Activated CD4-positive, alpha-beta T cell treated with anti-CD3 and anti-CD28 coated beads, Interleukin-2, amount 50 U/mL, for 48 hours (primary cell): ENCODE measurements at regions not wholly inside any gene's neighbourhood (a gene's known extent, or its start where the extent isn't known, plus 50 kb on each side); places are given as distances from the start of the nearest gene placed in this dataset.
"Not testable (repeated sequence)": the region's sequence is repeated elsewhere in the genome, so short reads cannot be mapped to it uniquely, and the experiment has no call there.

Experiments
- DNase-seq, 2 experiments: peaks; one replicate each; pipeline ENCODE4 v3.0.0-alpha.2; 2020

DNA sequence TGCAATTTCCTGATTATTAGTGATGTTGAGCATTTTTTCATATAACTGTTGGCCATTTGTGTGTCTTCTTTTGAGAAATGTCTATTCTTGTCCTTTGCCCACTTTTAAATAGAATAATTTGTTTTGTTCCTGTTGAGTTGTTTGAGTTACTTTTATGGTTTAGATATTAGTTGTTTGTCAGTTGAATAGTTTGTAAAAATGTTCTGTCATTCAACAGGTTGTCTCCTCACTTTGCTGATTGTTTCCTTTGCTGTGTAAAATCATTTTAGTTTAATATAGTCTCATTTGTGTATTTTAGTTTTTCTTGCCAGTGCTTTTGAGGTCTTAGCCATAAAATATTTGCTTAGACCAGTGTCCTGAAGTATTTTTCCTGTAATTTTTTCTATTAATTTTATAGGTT, 181.8 kb upstream of the GLRA2 start:
- no peak for DNase-seq

DNA sequence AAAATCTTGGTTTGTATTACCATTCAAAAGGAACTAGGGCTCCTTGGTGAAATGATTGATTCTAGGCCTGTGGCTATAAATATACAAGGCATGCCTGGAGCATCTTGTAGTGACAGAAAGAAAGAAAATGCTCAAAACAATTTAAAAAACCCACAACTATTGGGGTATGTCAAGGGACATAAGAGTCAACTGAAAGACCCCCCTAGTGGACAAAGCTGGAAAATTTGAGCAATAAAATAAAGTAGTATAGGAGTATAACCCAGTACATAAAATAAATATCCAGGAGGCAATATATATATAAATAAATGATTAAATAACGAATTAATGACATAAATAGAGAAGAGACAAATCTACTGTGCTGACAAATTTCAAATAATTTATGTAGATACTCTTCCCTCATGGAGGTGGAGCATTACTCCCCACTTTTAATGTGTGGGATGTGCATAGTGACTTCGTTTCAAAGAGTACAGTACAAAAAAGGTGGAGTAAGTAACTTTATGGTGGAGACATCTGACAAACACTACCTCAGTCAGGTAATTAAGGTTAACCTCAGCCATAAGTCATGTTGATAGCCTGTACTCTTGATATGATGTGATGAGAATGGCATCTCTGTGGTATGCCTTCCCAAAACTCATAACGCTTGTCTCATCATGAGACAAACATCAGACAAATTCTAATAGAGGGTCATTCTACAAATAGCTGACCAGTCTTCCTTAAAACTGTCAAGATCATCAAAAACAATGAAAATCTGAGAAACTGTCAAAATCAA, 185.0 kb upstream of the GLRA2 start:
- no peak for DNase-seq

DNA sequence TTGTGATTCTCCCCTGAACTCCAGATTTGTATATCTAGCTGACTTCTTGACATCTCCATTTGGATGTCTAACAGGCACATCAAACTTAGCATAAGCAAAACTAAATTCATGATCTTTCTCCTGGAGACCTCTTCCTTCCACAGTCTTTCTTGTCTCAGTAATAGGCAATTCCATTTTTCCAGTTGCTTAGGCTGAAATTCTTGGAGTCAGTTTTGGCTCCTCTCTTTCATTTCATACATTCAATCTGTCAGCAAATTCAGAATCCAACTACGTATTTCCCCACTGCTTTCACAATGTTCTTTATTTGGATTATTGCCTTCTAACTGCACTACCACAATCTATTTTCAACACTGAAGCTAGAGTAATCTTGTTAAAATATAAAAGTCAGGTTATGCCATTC, 219.9 kb upstream of the GLRA2 start:
- DNase-seq: no peak

DNA sequence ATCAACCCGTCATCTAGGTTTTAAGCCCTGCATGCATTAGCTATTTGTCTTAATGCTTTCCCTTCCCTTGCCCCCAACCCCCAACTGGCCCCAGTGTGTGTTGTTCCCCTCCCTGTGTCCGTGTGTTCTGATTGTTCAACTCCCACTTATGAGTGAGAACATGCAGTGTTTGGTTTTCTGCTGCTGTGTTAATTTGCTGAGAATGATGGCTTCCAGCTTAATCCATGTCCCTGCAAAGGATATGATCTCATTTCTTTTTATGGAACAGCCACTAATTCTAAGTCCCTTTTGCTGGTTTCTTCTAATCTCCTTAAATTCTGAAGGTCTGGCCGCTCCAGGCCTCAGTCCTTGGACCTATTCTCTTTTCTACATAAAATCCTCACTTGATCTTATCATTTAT, 220.4 kb upstream of the GLRA2 start:
- DNase-seq: not testable (repeated sequence)

DNA sequence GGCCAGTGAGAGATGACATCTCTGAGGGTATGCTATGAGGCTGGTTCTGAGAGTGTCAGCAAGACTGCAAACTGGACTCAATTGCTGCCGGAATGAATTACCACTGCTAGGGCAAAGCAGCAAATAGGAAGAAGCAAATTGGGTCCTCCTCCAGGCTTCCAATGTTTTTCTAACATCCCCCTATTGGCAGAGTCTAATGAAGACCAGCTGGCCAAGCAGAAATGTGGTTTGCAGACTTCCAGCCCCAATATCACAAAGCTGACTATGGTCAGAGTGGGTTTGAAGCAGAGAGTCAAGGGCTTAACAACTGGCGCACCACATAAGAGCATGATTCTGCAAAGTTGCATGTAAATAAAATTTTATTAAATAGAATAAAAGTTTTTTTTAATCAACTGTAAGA, 225.4 kb upstream of the GLRA2 start:
- DNase-seq: no peak

DNA sequence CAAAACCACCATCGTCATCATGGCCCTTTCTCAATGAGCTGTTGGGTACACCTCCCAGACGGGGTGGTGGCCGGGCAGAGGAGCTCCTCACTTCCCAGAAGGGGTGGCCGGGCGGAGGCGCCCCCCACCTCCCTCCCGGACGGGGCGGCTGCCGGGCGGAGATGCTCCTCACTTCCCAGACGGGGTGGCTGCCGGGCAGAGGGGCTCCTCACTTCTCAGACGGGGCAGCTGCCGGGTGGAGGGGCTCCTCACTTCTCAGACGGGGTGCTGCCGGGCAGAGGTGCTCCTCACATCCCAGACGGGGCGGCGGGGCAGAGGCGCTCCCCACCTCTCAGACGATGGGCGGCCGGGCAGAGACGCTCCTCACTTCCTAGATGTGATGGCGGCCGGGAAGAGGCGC, 226.8 kb upstream of the GLRA2 start:
- DNase-seq: not testable (repeated sequence)

DNA sequence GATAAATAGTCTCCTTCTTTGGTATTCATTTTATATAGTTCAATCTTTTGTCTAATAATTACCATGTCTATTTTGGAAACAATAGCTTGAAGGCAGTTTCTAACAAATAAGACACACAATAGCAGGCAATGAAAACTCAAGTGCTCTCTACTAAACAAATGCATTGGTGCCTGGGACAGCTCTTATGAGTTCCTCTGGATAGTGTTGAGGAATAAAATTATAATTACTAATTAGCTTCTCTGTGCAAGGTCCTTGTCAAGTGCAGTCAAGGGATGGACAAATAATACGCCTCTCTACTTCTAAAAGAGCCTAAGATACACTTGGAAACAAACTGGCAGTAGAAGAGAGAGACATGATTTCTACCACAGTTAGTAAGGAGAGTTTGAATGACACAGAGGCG, 229.0 kb upstream of the GLRA2 start:
- no peak for DNase-seq

DNA sequence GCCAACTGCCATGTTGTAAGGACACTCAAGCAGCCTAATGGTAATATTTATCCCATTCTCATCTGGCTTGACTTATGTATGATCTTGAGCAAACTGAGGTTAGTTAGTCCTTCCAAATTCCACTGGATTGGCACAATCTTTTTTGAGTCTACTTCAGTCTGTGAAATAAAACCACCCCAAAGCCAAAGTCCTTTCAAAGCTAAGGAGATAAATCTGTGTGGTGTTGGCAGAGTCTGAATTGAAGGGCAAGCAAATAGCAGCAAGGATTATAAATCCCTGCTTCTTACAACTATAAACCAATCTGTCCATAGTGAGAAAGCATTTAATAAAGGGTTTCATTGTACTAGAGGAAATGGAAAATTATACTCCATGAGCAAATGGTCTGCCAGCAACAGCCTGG, 233.9 kb upstream of the GLRA2 start:
- DNase-seq: no peak

DNA sequence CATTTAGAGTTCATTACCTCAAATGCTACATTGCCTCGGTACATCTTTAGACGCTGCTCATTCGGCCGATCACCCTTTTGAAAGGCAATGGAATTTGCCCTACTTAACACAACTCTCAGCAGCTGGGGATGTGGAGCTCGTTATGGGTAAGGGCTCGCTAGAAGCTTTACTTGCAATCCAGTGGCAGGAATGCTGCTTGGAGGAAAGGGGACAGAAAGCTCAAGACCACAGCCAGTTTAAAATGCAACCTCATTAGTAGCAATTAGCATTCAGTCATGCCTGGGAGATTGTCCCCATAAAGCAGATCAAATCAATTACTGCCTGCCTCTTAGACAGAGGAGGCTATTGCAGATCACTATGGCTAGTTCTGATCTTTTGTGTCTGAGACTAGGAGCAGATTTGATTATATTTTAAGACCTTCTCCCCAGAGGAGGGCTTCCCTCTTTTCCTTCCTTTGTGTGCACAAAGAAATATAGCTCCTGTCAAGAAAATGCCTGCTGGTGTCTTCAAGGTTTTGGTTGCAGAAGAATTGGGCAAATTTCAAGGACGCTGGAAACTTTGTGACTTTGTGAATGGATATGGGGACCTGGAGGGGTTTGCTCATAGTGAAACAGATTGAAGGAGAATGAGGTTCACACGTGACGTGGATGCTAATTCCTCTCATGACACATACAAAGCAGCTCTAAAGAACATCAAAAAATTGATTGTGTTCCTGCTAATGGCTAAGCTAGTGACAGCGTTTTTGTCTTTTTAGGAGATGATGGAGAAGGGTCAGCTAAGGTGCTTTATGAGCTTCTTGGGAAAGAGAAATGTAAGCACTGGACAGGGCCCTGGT, 237.5 kb upstream of the GLRA2 start:
- DNase-seq: no peak

DNA sequence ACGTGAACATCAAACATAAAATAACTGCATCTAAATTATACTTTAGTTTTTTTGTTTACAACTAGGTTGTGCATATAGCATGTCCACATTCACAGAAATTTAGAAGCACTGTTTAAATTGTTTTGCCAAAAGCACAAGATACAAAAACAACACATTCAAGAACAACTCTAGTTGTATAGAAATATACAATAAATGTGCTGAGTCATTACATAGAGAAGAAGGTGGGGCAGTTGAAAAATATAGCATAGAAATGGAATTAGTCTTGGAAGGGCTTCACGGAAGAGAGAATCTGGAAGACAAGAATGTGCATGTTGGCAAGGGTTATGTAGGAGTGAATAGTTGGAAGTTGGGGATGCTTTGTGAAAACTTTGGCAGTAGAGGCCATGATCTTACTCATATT, 239.0 kb upstream of the GLRA2 start:
- no peak for DNase-seq

DNA sequence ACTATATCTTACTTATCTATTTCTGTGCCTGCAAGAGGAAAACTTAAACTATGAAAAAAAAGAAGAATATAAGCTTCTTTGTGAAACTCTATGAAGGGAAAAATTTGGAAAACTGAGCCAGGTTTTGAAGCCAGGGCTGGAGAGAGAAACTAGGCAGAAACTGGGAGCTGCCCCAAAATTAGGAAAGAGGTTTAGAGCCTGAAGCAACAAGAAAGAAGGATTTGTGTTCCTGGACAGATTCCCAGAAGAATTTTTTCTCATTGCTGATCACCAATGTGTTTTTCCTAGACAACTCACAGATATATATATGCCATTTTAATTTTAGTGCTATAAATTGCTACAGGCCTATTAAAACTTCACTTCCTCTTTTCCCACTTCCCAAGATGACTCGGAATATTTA, 245.0 kb upstream of the GEMIN8 start:
- DNase-seq: no peak

DNA sequence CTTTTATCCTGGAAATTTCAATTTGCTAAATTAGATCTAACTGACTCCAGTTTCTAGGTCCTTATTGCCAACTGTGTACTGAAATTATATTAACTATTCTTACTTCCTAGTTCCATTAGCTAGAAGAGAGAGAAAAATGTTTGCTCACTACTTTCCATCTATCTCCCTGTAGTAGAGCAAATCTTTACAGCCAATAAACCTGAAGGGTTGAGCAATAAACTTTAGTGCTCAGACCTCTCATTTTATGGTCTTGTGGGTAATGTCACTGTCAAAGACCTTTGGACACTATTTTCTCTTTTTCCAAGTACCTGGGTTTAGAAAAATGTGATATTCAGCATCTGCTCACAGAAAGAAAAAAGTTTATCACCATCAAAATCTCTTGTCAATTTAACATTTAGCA, 237.5 kb upstream of the GEMIN8 start:
- no peak for DNase-seq

DNA sequence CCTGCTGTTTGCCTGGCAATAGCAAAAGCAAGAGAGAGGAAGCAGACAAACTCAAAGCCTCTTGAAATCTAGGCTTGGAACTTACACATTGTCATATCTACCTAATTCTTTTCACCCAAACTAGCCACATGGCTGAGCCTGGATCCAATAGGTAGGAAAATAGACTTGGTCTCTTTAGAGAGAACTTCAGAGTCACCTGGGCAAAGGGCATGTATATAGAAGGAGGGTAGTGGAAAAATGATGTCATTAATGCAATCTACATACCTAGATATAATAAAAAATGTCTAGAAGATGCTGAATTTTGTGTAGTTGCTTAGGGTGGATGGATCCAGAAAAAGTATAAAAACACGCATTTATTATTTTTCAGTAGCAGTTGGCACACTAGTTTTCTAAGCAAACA, 237.0 kb upstream of the GEMIN8 start:
- no peak for DNase-seq

DNA sequence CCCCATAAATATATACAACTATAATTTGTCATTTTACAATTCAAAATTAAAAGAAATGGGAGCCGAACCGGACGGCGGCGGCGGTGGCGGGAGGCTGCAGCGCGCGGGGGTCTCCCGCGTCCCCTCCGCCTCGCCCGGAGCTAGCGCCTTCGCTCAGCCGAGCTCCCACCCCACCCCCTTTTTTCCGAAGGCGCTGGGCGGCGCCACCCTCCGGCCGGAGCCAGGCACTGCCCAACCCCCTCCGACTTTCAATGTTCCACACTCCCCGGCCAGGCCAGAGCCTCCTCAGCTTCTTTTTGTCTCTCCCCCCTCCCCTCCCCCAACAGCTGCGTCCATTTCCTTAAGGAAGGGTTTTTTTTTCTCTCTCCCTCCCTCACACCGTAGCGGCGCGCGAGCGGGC, 214.1 kb upstream of the GEMIN8 start:
- no peak for DNase-seq

DNA sequence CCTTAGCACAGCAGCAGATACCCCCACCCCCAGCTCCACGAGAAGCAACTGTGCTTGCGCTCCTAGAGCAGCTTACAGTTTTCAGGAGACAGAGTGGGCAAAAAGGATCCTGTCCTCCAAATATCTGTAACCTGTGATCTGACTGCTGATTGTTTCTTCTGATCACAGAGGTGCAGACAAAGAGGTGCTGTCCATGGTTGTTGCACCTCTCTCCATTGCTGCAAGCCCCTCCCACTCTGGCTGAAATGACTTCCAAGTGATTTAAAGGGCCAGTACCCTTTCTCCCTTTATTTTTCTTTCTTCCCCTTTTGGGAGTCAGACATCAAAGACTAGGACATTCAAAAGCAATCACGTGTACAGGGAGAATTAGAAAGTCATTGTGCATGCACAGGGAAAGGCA, 205.3 kb upstream of the GEMIN8 start:
- no peak for DNase-seq

DNA sequence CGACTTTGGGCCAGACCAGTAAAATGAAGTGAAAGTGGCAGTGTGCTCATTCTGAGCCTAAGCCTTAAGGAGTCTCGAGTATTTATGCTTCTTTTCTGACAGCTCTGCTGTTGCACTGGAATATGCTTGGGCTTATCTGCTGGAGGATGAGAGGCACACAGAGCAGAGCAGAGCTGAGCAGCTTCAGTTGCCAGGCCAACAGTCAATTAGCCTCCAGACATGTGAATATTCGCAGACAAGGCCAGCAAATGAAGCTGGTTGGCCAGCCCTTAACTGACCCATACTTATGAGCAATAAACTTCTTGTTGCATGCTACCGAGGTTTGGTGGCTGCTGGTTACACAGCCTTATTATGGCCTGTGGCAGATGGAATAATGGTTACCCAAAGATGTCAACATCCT, 203.0 kb upstream of the GEMIN8 start:
- no peak for DNase-seq

DNA sequence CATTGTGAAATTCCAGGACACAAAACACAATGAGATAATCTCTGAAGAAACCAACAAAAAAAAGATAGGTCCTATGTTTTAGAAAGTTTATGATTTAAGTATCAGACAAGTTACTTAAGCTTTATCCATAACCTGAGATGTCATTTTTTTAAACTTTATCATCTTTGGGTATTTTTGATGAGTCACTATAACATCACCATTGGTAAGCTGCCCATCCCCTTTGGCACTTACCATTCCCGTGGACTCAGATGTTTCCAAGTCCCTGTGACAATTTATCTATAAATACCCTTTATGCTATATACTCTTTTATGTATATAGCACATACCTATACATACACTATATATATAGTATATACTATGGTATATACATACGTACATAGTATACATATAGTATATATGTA, 198.9 kb upstream of the GEMIN8 start:
- DNase-seq: no peak

DNA sequence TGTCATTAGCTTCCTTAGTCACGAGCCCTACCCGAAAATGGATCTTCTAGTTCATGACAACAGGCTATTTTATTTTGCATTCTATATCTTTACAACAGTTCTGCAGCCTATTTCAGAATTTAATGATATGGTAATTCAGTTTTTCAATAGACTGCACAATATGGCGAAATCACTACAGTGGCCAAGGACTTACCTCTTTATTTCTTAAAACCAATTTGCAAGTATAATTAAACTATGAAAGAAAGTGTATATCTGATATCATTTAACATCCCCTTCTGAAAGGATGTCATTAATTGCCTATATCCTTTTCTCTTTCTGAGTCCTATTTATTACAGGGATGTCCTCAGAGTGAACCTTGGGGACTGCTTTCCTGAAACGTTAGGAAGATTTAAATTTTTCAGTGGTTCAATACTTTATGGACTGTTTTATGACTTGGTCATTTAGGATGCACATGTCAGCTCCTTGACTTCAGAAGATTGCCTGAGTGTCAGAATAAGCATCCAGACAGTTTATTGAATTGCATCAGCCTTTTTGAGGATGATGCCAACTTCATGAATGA, 190.8 kb upstream of the GEMIN8 start:
- no peak for DNase-seq

DNA sequence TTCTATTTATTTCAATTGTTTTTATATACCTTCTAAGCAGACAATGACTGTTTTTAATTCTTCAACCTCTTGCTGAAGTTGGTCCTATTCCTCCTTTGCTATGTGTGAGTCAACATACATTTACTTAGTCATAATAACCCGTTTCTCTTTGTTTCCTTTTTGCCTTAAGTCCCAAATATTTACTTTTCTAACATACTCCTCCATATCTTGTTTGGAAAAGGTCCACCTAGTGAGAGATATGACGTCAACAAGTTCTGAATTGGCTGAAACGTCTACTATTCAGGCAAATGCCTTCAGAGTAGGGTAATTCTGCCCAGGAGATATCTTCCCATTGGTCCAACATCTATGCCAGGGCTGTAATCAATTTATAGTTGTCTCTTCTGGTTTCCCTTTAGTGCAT, 179.3 kb upstream of the GEMIN8 start:
- DNase-seq: no peak

DNA sequence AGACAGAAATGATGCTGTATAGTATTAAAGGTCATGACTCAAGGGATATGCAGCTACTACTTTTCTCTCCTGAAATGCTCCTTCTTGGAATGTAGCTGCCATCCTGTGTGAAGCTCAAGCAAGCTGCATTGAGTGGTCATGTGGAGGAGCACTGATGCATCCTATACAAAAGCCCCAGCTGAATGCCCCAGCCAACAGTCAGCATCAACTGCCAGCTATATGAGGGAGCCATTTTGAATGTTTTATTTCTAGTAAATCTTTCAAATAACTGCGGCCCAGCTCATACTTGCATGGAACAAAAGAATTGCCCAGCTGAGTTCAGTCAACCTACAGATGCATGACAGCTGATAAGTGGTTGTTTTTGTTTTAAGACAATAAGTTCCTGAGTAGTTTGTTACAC, 165.0 kb upstream of the GEMIN8 start:
- DNase-seq: no peak

DNA sequence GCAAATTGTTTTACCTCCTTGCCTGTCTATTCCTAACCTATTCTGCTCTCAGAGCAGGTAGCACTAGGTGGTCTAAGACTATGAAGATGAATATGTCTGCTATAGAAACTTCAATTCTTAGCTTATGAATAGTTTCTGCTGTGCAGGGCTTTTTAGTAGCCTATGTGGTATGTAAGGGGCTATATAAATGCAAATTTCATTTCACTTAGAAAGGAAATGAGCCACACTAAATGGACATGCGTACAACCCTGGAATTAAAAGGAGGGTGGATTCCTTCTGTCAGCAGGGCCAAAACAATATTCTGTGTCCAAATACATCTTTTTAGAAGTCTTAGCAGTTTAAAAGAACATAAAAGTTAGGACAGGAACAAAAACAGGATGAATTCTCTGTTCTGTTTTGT, 163.9 kb upstream of the GEMIN8 start:
- no peak for DNase-seq

DNA sequence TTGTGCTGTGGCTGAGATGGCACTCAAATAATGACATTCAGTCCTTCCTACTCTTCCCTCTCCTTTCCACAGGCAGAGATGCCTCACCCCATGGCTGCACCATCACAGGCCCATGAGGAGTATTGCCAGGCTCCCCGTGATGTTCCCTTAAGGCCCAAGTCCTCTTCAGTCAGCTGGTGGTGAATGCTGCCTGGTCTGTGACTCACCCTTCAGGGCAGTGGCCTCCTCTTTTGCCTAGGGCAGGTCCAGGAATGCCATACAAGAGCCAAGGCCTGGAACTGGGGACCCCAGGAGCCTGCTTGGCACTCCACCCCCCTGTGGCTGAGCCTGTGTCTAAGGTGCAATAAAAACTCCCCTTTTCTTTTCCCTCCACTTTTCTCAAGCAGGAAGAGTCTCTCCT, 144.2 kb upstream of the GEMIN8 start:
- DNase-seq: no peak

DNA sequence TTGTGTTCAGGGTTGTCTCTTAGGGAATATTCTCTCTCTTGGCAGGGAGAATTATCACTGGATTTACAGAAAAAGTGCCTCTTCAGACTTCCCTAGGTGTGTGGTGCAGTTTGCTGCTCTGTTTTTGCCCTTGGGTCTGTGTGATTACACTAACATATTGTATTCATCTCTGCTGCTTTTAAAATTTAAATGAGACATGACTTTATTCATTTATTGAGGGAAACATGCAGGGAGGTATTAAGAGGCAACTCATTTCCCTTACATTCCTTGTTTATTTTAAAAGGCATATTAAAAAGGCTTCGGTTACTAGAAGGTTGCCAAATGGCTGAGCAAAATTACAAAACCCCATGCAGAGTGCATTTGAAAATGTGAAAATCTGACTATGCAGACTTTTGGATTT, 135.1 kb upstream of the GEMIN8 start:
- DNase-seq: no peak

DNA sequence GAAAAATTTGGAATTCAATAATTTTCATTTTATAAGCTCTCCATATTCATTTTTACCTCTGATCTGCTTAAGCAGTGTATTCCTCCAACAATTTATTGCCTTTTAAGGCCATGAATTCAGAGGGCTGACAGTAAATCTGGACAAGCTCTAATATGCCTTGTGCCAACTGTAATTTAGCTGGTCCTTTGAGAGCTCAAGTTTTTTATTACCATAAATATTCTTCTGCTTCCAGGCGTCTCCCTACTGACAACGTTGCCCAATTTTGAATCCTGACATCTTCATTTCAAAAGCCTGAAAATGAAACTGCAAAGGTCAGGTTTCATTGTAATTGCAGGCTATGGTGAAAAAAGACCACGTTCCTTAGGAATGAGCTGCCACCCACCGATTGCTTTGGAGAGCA, 95.8 kb upstream of the GEMIN8 start:
- no peak for DNase-seq
